Endothelial cell of umbilical vein (primary cell): ENCODE measurements at regions not wholly inside any gene's neighbourhood (a gene's known extent, or its start where the extent isn't known, plus 50 kb on each side); places are given as distances from the start of the nearest gene placed in this dataset.

Source experiments
- BruUV-seq: library from RNA; stranded (reverse); fragments of 400-500 nt; replicated peaks from 2 replicates; lab custom pipeline; 2021; lab: Mats Ljungman, UMichigan
- CTCF ChIA-PET: fragments of 300-600, 350-600 bp; sonication (Branson Sonifier 250); formaldehyde crosslinking; loops from one replicate; lab custom pipeline; 2021; ENCODE audit warnings: antibody characterized with exemption, inconsistent platforms; lab: Charles Lee
- POLR2A ChIA-PET: fragments of 300-600, 350-600 bp; sonication (Branson Sonifier 250); formaldehyde crosslinking; loops from one replicate; lab custom pipeline; 2021; ENCODE audit warnings: antibody characterized with exemption, inconsistent platforms; lab: Charles Lee
- DNase-seq: peaks from one replicate; pipeline ENCODE4 v3.0.0-alpha.2; 2011; ENCODE audit warnings: low read depth, low spot score
- FAIRE-seq: peaks from 2 replicates; lab custom pipeline; 2011; peaks lifted over from hg19 to GRCh38; lab: Jason Lieb, UNC
- H2AFZ ChIP-seq: 2 replicates; pipeline ENCODE4 v1.6.0; 2012; ENCODE audit warnings: low read depth, low read length, control low read depth, inconsistent platforms
- H3K27ac ChIP-seq: 2 replicates; pipeline ENCODE4 v1.5.1; 2011; ENCODE audit warnings: low read depth, mild to moderate bottlenecking, control low read depth, low read length, moderate library complexity; ENCODE audit not compliant: insufficient read depth
- H3K27me3 ChIP-seq, 2 experiments: 2 replicates each; pipeline versions ENCODE4 v1.6.0 to v1.6.1; 2011; ENCODE audit warnings: low read length in 2 of 2, mixed read lengths in 1 of 2; ENCODE audit not compliant: control insufficient read depth in 2 of 2, insufficient read depth in 2 of 2
- H3K36me3 ChIP-seq, 2 experiments: 2 replicates in 1 of 2; 3 replicates in 1 of 2; pipeline ENCODE4 v1.5.1; 2011; ENCODE audit warnings: low read length in 2 of 2, mild to moderate bottlenecking in 1 of 2, moderate library complexity in 1 of 2; ENCODE audit not compliant: control insufficient read depth in 2 of 2, insufficient read depth in 2 of 2; ENCODE audit errors: extremely low read depth in 1 of 2
- H3K4me1 ChIP-seq: 3 replicates; pipeline ENCODE4 v1.5.1; 2011; ENCODE audit warnings: mild to moderate bottlenecking, low read length; ENCODE audit not compliant: control insufficient read depth, insufficient read depth; ENCODE audit errors: extremely low read depth
- H3K4me2 ChIP-seq: 2 replicates; pipeline ENCODE4 v1.6.1; 2011; ENCODE audit warnings: low read length, control low read depth, mixed read lengths; ENCODE audit not compliant: insufficient read depth
- H3K4me3 ChIP-seq, 3 experiments: fragments of 200-600 bp in 1 of 3; sonication (generic), shearing (Covaris generic) in 1 of 3; replicated peaks in 1 of 3; 2 replicates each; pipeline ENCODE4 v1.5.1; 2011 to 2016; ENCODE audit warnings: control low read depth in 3 of 3, low read length in 3 of 3, mild to moderate bottlenecking in 2 of 3, inconsistent platforms in 1 of 3, low read depth in 1 of 3, moderate library complexity in 1 of 3; ENCODE audit not compliant: insufficient read depth in 1 of 3
- H3K79me2 ChIP-seq: 2 replicates; pipeline ENCODE4 v1.6.0; 2012; ENCODE audit warnings: low read length, inconsistent platforms; ENCODE audit not compliant: control insufficient read depth, insufficient read depth
- H3K9ac ChIP-seq: replicated peaks from 2 replicates; pipeline ENCODE3; 2011; ENCODE audit warnings: low read length, control low read depth; ENCODE audit not compliant: insufficient read depth; ENCODE audit errors: extremely low read depth
- H3K9me1 ChIP-seq: replicated peaks from 3 replicates; pipeline ENCODE4 v1.6.0; 2011; ENCODE audit warnings: mild to moderate bottlenecking, low read length; ENCODE audit not compliant: control insufficient read depth, insufficient read depth; ENCODE audit errors: extremely low read depth
- H3K9me3 ChIP-seq: replicated peaks from 2 replicates; pipeline ENCODE4 v1.5.1; 2012; ENCODE audit warnings: low read length, inconsistent platforms; ENCODE audit not compliant: control insufficient read depth, insufficient read depth
- H4K20me1 ChIP-seq: replicated peaks from 2 replicates; pipeline ENCODE3; 2011; ENCODE audit warnings: mild to moderate bottlenecking, low read length; ENCODE audit not compliant: control insufficient read depth, insufficient read depth; ENCODE audit errors: extremely low read depth
- EZH2 ChIP-seq: IDR thresholded peaks from 2 replicates; pipeline ENCODE4 v1.6.1; 2012; ENCODE audit warnings: borderline replicate concordance, low read depth, mild to moderate bottlenecking, moderate library complexity, low read length, inconsistent platforms; ENCODE audit not compliant: severe bottlenecking
- FOS ChIP-seq: IDR thresholded peaks from 2 replicates; pipeline ENCODE4 v1.6.1; 2011; ENCODE audit warnings: mild to moderate bottlenecking, low read length, moderate library complexity, borderline replicate concordance; ENCODE audit not compliant: insufficient read depth
- GATA2 ChIP-seq: IDR thresholded peaks from 2 replicates; pipeline ENCODE4 v1.7.0; 2011; ENCODE audit warnings: low read depth, mild to moderate bottlenecking, moderate library complexity, mixed read lengths, low read length; ENCODE audit not compliant: insufficient read length, insufficient read depth
- JUN ChIP-seq: IDR thresholded peaks from 2 replicates; pipeline ENCODE4 v1.6.1; 2011; ENCODE audit warnings: borderline replicate concordance, low read depth; ENCODE audit not compliant: insufficient read length, insufficient read depth
- MYC ChIP-seq: IDR thresholded peaks from one replicate; pipeline ENCODE4 v1.6.1; 2011; ENCODE audit warnings: mild to moderate bottlenecking, low read depth, low read length
- POLR2A ChIP-seq: IDR thresholded peaks from 2 replicates; pipeline ENCODE4 v1.6.1; 2012; ENCODE audit warnings: low read depth, mild to moderate bottlenecking, control low read depth, low read length
- POLR2AphosphoS5 ChIP-seq: IDR thresholded peaks from 2 replicates; pipeline ENCODE4 v1.6.1; 2012; ENCODE audit warnings: low read depth, mild to moderate bottlenecking, control low read depth, low read length, moderate library complexity; ENCODE audit not compliant: insufficient read depth
- dilution Hi-C: fragments of 300-500 bp; cut with MboI; formaldehyde crosslinking; loops from one replicate; pipeline ENCODE4 v1.15.0; 2019; ENCODE audit warnings: low sequenced_read_pairs; ENCODE audit not compliant: extremely low pct_ligation_motif_present
- intact Hi-C: fragments of 100-400 bp; cut with micrococcal nuclease; formaldehyde crosslinking; loops from one replicate; pipeline ENCODE4 v1.10.0; 2022
- TF ChIP-seq, protein P1 (sequence below): IDR thresholded peaks from 2 replicates; pipeline ENCODE4 v1.6.1; 2011; ENCODE audit not compliant: insufficient read depth, insufficient read length
- TF ChIP-seq, protein P2 (sequence below), 2 donors: IDR thresholded peaks; 1 replicate in 1 of 2; 2 replicates in 1 of 2; pipeline ENCODE4 v1.5.1; 2011; ENCODE audit warnings: low read length in 2 of 2, mild to moderate bottlenecking in 2 of 2, moderate library complexity in 2 of 2, control low read depth in 1 of 2, inconsistent platforms in 1 of 2, low read depth in 1 of 2; ENCODE audit not compliant: insufficient read depth in 1 of 2; ENCODE audit errors: extremely low read depth in 1 of 2

DNA sequence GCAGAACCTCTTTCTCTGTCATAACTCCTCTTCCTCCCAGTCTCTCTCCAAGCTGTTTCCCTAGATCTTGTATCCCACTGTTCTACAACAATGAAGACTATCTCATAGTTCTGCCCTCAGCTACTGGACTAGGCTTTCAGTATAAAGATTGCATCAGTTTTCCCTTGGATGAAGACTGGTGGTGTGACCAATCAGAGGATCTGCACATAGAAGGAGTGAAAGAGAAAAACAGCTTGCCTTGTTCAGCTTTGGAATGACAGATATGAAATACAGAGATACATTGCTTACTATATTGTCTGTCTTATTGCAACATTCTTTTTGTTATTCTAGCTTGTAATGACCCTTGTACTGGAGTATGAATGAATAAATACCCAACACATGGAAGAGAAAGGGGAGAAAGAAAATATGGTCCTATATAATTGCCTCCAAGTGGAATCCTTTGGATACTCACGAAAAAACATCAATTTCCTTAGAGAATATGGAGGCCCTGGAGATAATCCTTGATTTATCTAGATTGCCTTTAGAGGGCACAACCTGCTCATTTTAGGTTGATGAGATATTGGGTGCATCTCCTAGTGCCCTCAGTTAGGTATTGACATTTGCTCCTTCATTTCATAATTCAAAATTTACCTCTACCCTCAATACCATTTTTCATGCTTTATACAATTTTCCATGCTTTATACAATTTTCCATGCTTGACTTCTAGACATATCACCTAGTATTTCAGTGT is 395.8 kb downstream of the NAF1 start:
- intact Hi-C loops (no loop called here), dilution Hi-C loops (no loop called here)
- Histone ChIP-seq H3K36me3 (no peaks in the 10 kb centered on the region), H3K4me2 (no peak overlapping the region), H3K4me1 (no peaks in the 10 kb centered on the region), H3K9ac (no peak overlapping the region), H3K4me3 (no peak overlapping the region), H2AFZ (no peak overlapping the region), H4K20me1 (no peaks in the 10 kb centered on the region), H3K79me2 (no peaks in the 10 kb centered on the region), H3K9me3 (no peaks in the 10 kb centered on the region), H3K27ac (no peak overlapping the region), H3K27me3 (no peaks in the 10 kb centered on the region), H3K9me1 (no peaks in the 10 kb centered on the region)
- no TSS peak for BruUV-seq
- ChIA-PET POLR2A (no interaction called here), CTCF (no interaction called here)
- FAIRE-seq (no peak), DNase-seq (no peak)
- TF ChIP-seq POLR2AphosphoS5 = no peak
- TF ChIP-seq, protein P1, sequence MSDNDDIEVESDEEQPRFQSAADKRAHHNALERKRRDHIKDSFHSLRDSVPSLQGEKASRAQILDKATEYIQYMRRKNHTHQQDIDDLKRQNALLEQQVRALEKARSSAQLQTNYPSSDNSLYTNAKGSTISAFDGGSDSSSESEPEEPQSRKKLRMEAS = no peak
- no peak for TF ChIP-seq POLR2A
- no peak for TF ChIP-seq GATA2
- no peak for TF ChIP-seq MYC
- TF ChIP-seq JUN = no peak
- no peak for TF ChIP-seq FOS
- TF ChIP-seq, protein P2, sequence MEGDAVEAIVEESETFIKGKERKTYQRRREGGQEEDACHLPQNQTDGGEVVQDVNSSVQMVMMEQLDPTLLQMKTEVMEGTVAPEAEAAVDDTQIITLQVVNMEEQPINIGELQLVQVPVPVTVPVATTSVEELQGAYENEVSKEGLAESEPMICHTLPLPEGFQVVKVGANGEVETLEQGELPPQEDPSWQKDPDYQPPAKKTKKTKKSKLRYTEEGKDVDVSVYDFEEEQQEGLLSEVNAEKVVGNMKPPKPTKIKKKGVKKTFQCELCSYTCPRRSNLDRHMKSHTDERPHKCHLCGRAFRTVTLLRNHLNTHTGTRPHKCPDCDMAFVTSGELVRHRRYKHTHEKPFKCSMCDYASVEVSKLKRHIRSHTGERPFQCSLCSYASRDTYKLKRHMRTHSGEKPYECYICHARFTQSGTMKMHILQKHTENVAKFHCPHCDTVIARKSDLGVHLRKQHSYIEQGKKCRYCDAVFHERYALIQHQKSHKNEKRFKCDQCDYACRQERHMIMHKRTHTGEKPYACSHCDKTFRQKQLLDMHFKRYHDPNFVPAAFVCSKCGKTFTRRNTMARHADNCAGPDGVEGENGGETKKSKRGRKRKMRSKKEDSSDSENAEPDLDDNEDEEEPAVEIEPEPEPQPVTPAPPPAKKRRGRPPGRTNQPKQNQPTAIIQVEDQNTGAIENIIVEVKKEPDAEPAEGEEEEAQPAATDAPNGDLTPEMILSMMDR (IDR thresholded peaks at IDR 0.05; ENCODE audit: extremely low read depth in 1 of 2, insufficient read depth in 1 of 2, low read depth in 1 of 2, low read length in 2 of 2) = no peak
- TF ChIP-seq EZH2 = no peak
